Body of pancreas (tissue), 4 donors: ENCODE measurements at regions not wholly inside any gene's neighbourhood (a gene's known extent, or its start where the extent isn't known, plus 50 kb on each side); places are given as distances from the start of the nearest gene placed in this dataset.

Experiments used
- ATAC-seq: fragments of 150-250 bp; one replicate; pipeline ENCODE4 v1.9.1; 2016
- DNase-seq, 4 donors: peaks; one replicate each; pipeline ENCODE4 v3.0.0-alpha.2; 2019
- H3K27ac ChIP-seq, 4 donors: fragments of 200-600 bp; sonication (generic); 1 replicate in 3 of 4; 2 replicates in 1 of 4; pipeline versions ENCODE4 v1.5.1 to v1.6.1; 2016 to 2019; ENCODE audit warnings: mild to moderate bottlenecking in 1 of 4, mixed read lengths in 1 of 4, moderate library complexity in 1 of 4
- H3K27me3 ChIP-seq, 2 donors: fragments of 200-600 bp; sonication (generic); one replicate each; pipeline ENCODE4 v1.6.0; 2016; ENCODE audit warnings: mild to moderate bottlenecking in 1 of 2
- H3K36me3 ChIP-seq, 2 donors: fragments of 200-600 bp; sonication (generic); replicated peaks in 1 of 2; 2 replicates each; pipeline ENCODE4 v1.5.1; 2016; ENCODE audit warnings: low read depth in 2 of 2; ENCODE audit not compliant: insufficient read depth in 1 of 2
- H3K4me1 ChIP-seq: fragments of 200-600 bp; sonication (generic); one replicate; pipeline ENCODE4 v1.6.0; 2016
- H3K4me3 ChIP-seq, 2 donors: fragments of 200-600 bp; sonication (generic); 1 replicate in 1 of 2; 2 replicates in 1 of 2; pipeline ENCODE4 v1.5.1; 2016 to 2019
- H3K9me3 ChIP-seq, 3 donors: fragments of 200-600 bp; sonication (generic); 1 replicate in 2 of 3; 2 replicates in 1 of 3; pipeline ENCODE4 v1.5.1; 2016
- POLR2A ChIP-seq, 3 donors: fragments of 450-650 bp; IDR thresholded peaks; one replicate each; pipeline ENCODE4 v1.6.1; 2016; ENCODE audit warnings: antibody characterized with exemption in 3 of 3, mild to moderate bottlenecking in 2 of 3
- WGBS, 2 donors: methylation state at CpG; one replicate each; pipeline ENCODE4 v1.1.5; 2017; 5-methylcytosine and 5-hydroxymethylcytosine counted together
- intact Hi-C: fragments of 100-400 bp; cut with DNase I; formaldehyde crosslinking; loops from one replicate; pipeline ENCODE4 v1.15.1; 2023
- TF ChIP-seq, protein P1 (sequence below), 7 experiments: fragments of 450-650 bp in 4 of 7; fragments of 200-600 bp in 3 of 7; sonication (generic) in 3 of 7; IDR thresholded peaks; one replicate each; pipeline ENCODE4 v1.5.1; 2016 to 2019; ENCODE audit warnings: antibody characterized with exemption in 7 of 7

GRCh38 chr2:4695281-4695861, 992.0 kb downstream of the DCDC2C start:
- DNase-seq: no peak
- WGBS, 2 donors: 24 to 34% methylated on average over 2 of the region's 2 CpGs
- H3K4me3 ChIP-seq: no peak overlapping the region
- intact Hi-C loops: no loop called here
- H3K9me3 ChIP-seq: no peaks in the 10 kb centered on the region
- H3K27me3 ChIP-seq: no peaks in the 10 kb centered on the region
- peak overlapping the region in 1 of 4 donors; percentile 55 for H3K27ac ChIP-seq
- H3K4me1 ChIP-seq: peaks cover 10% of the 10 kb centered on the region
- ATAC-seq: peak; percentile 42
- TF ChIP-seq, protein P1, sequence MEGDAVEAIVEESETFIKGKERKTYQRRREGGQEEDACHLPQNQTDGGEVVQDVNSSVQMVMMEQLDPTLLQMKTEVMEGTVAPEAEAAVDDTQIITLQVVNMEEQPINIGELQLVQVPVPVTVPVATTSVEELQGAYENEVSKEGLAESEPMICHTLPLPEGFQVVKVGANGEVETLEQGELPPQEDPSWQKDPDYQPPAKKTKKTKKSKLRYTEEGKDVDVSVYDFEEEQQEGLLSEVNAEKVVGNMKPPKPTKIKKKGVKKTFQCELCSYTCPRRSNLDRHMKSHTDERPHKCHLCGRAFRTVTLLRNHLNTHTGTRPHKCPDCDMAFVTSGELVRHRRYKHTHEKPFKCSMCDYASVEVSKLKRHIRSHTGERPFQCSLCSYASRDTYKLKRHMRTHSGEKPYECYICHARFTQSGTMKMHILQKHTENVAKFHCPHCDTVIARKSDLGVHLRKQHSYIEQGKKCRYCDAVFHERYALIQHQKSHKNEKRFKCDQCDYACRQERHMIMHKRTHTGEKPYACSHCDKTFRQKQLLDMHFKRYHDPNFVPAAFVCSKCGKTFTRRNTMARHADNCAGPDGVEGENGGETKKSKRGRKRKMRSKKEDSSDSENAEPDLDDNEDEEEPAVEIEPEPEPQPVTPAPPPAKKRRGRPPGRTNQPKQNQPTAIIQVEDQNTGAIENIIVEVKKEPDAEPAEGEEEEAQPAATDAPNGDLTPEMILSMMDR (IDR thresholded peaks at IDR 0.05): no peak
- no peak for TF ChIP-seq POLR2A (IDR thresholded peaks at IDR 0.05)
- no peaks in the 10 kb centered on the region for H3K36me3 ChIP-seq

GRCh38 chr2:4715065-4715464, 977.1 kb upstream of the SOX11 start:
- no peak for TF ChIP-seq POLR2A (IDR thresholded peaks at IDR 0.05)
- TF ChIP-seq, protein P1 (IDR thresholded peaks at IDR 0.05): no peak
- DNase-seq (no peak), ATAC-seq (no peak)
- no peak overlapping the region for H3K4me3 ChIP-seq
- H3K4me1 ChIP-seq: no peaks in the 10 kb centered on the region
- H3K36me3 ChIP-seq: no peaks in the 10 kb centered on the region
- no peaks in the 10 kb centered on the region for H3K27me3 ChIP-seq
- H3K9me3 ChIP-seq: no peaks in the 10 kb centered on the region
- intact Hi-C loops: no loop called here
- 63 to 65% methylated on average over 2 of the region's 2 CpGs for WGBS, 2 donors
- H3K27ac ChIP-seq: no peak overlapping the region

DNA sequence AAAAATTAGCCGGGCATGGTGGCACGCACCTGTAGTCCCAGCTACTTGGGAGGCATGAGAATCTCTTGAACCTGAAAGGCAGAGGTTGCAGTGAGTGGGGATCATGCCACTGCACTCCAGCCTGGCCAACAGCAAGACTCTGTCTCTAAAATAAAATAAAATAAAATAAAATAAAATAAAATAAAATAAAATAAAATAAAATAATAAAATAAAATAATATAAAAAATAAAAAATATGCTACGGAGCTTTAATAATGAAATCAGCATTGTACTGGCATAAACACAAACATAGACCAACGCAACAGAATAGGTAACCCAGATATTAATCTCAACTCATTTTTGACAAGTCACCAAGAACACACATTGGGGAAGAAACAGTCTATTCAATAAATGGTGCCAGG, 973.4 kb upstream of the SOX11 start:
- TF ChIP-seq, protein P1 (IDR thresholded peaks at IDR 0.05): no peak
- no peak for TF ChIP-seq POLR2A (IDR thresholded peaks at IDR 0.05)
- ATAC-seq: no peak
- intact Hi-C loops: no loop called here
- H3K9me3 ChIP-seq: no peaks in the 10 kb centered on the region
- H3K4me3 ChIP-seq: no peak overlapping the region
- WGBS, 2 donors: 63 to 64% methylated on average over 4 of the region's 4 CpGs
- H3K4me1 ChIP-seq: no peaks in the 10 kb centered on the region
- H3K27me3 ChIP-seq: no peaks in the 10 kb centered on the region
- no peak overlapping the region for H3K27ac ChIP-seq
- DNase-seq: no peak
- H3K36me3 ChIP-seq: no peaks in the 10 kb centered on the region

DNA sequence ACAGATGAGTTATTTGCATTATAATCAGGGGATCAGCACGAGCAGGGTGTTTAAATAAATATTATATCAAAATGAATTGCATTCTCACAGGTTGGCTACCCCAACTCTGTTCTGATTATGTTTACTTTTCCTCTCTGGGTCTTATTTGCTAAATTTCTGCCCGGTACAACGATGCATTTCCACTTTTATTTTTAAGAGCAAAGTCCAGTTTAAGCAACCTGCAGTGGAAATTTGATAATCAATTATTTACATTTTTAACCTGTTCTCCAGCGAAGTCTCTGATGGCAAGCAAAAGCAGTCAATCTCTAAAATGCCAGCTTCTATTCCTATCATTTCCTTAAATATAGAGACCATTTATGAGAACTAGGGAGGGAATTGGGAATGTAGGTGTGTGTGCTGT, 966.6 kb upstream of the SOX11 start:
- H3K27ac ChIP-seq: no peak overlapping the region
- WGBS, 2 donors: 19 to 22% methylated on average over 4 of the region's 4 CpGs
- no peaks in the 10 kb centered on the region for H3K9me3 ChIP-seq
- H3K4me1 ChIP-seq: peaks cover 7% of the 10 kb centered on the region
- H3K4me3 ChIP-seq: no peak overlapping the region
- TF ChIP-seq, protein P1 (IDR thresholded peaks at IDR 0.05): no peak
- TF ChIP-seq POLR2A (IDR thresholded peaks at IDR 0.05): no peak
- no peaks in the 10 kb centered on the region for H3K27me3 ChIP-seq
- ATAC-seq: no peak
- no peaks in the 10 kb centered on the region for H3K36me3 ChIP-seq
- intact Hi-C loops: no loop called here
- DNase-seq: no peak

DNA sequence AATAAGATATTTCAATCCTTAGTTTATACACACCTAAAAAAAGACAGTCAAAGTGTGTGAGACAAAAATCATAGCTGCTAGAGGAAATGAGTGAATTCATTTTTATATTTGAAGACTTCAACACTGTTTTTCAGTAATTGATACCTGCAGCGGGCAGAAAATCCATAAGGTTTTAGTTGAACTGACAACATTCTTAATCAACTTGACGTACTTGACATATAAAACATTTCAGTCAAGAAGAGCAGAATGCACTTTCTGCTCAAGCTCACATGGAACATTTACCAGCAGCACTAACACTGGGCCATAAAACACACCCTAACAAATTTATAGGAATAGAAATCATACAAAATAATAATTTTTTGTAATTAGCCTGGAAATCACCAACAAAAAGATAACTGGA, 959.6 kb upstream of the SOX11 start:
- ATAC-seq: no peak
- H3K4me1 ChIP-seq: no peaks in the 10 kb centered on the region
- intact Hi-C loops: no loop called here
- H3K36me3 ChIP-seq: no peaks in the 10 kb centered on the region
- no peaks in the 10 kb centered on the region for H3K9me3 ChIP-seq
- no peak overlapping the region for H3K4me3 ChIP-seq
- DNase-seq: no peak
- no peak overlapping the region for H3K27ac ChIP-seq
- TF ChIP-seq, protein P1 (IDR thresholded peaks at IDR 0.05): no peak
- TF ChIP-seq POLR2A (IDR thresholded peaks at IDR 0.05): no peak
- 91 to 94% methylated on average over 2 of the region's 2 CpGs for WGBS, 2 donors
- H3K27me3 ChIP-seq: no peaks in the 10 kb centered on the region
